Spleen (tissue), 11 donors: ENCODE measurements at regions not wholly inside any gene's neighbourhood (a gene's known extent, or its start where the extent isn't known, plus 50 kb on each side); places are given as distances from the start of the nearest gene placed in this dataset.
A peak's percentile ranks its signal among the peaks of the same experiment; 100 is the strongest.

Experiments used
- DNase-seq: peaks from one replicate; pipeline ENCODE4 v3.0.0-alpha.2; 2020
- H3K27ac ChIP-seq, 8 donors: fragments of 200-600 bp; sonication (generic) in 7 of 8; 1 replicate in 4 of 8; 2 replicates in 4 of 8; pipeline versions ENCODE4 v1.5.0 to v1.8.0; 2016 to 2021; ENCODE audit warnings: inconsistent platforms in 4 of 8, mild to moderate bottlenecking in 4 of 8, moderate library complexity in 1 of 8
- H3K27me3 ChIP-seq, 7 donors: fragments of 200-600 bp; sonication (generic) in 6 of 7; replicated peaks in 1 of 7; 1 replicate in 4 of 7; 2 replicates in 3 of 7; pipeline versions ENCODE4 v1.5.0 to v1.8.0; 2016 to 2021; ENCODE audit warnings: inconsistent platforms in 3 of 7, mild to moderate bottlenecking in 1 of 7
- H3K36me3 ChIP-seq, 6 donors: fragments of 200-600 bp; sonication (generic) in 5 of 6; 1 replicate in 4 of 6; 2 replicates in 2 of 6; pipeline versions ENCODE4 v1.5.0 to v1.8.0; 2016 to 2021; ENCODE audit warnings: inconsistent platforms in 2 of 6
- H3K4me1 ChIP-seq, 6 donors: fragments of 200-600 bp; sonication (generic) in 5 of 6; 1 replicate in 3 of 6; 2 replicates in 3 of 6; pipeline versions ENCODE4 v1.5.0 to v1.8.0; 2016 to 2021; ENCODE audit warnings: inconsistent platforms in 3 of 6
- H3K4me3 ChIP-seq, 8 donors: fragments of 200-600 bp; sonication (generic) in 7 of 8; 1 replicate in 4 of 8; 2 replicates in 4 of 8; pipeline versions ENCODE4 v1.5.0 to v1.8.0; 2016 to 2021; ENCODE audit warnings: inconsistent platforms in 4 of 8, mild to moderate bottlenecking in 4 of 8, moderate library complexity in 2 of 8
- H3K9me3 ChIP-seq, 8 donors: fragments of 200-600 bp; sonication (generic) in 7 of 8; 1 replicate in 4 of 8; 2 replicates in 4 of 8; pipeline versions ENCODE4 v1.5.0 to v1.8.0; 2016 to 2021; ENCODE audit warnings: inconsistent platforms in 4 of 8
- CTCF ChIP-seq, 11 experiments: fragments of 200-600 bp in 7 of 11; fragments of 450-650 bp in 4 of 11; sonication (generic) in 4 of 11; IDR thresholded peaks in 8 of 11; conservative IDR thresholded peaks in 3 of 11; 1 replicate in 7 of 11; 2 replicates in 4 of 11; pipeline versions ENCODE4 v1.4.0 to v1.8.0; 2016 to 2021; ENCODE audit warnings: antibody characterized with exemption in 11 of 11, inconsistent platforms in 4 of 11, mild to moderate bottlenecking in 1 of 11
- POLR2A ChIP-seq, 3 donors: fragments of 450-650 bp; IDR thresholded peaks; one replicate each; pipeline ENCODE4 v1.5.1; 2017; ENCODE audit warnings: antibody characterized with exemption in 3 of 3, mild to moderate bottlenecking in 1 of 3
- POLR2AphosphoS5 ChIP-seq, 3 donors: sonication (generic); formaldehyde crosslinking; IDR thresholded peaks; one replicate each; pipeline ENCODE4 v1.5.1; 2017; ENCODE audit warnings: antibody characterized with exemption in 3 of 3
- WGBS, 5 donors: extraction: QIAGEN DNeasy Blood & Tissue Kit in 3 of 5; methylation state at CpG; one replicate each; pipeline versions ENCODE4 v1.1.5 to v1.1.7; 2013 to 2018; 5-methylcytosine and 5-hydroxymethylcytosine counted together
- intact Hi-C: fragments of 100-400 bp; cut with DNase I; formaldehyde crosslinking; loops from one replicate; pipeline ENCODE4 v1.15.0; 2023; ENCODE audit warnings: low total_unique reads
- donor health status: healthy with polysubstance abuse.
- donor health status: DM: no; HTN: no; CAD: no; lungs with moderate emphysema.
- donor health status: DM: no; HTN: no; CAD: no.
- donor health status: Bipolar disorder and iron deficiency.
- donor health status: healthy.
- donor health status: DM: no; HTN: no; CAD: no.
- donor health status: DM: yes; HTN: yes; CAD: no.

GRCh38 chr20:50314678-50315335 lies 124.2 kb downstream of the CEBPB start:
- H3K27me3 ChIP-seq: peaks cover 0 to 31% (median 0%) of the 10 kb centered on the region in 7 donors
- peaks cover 0 to 27% (median 11%) of the 10 kb centered on the region in 6 donors for H3K4me1 ChIP-seq
- no peak overlapping the region for H3K4me3 ChIP-seq
- 81 to 94% (median 87%) methylated on average over 4 of the region's 4 CpGs for WGBS, 5 donors
- H3K9me3 ChIP-seq: no peaks in the 10 kb centered on the region
- peak overlapping the region in 2 of 8 donors; percentile 35 to 89 for H3K27ac ChIP-seq
- intact Hi-C loops: no loop called here
- H3K36me3 ChIP-seq: no peaks in the 10 kb centered on the region
- TF ChIP-seq CTCF (IDR thresholded peaks at IDR 0.05 in 8 of 11, conservative IDR thresholded peaks at IDR 0.05 in 3 of 11) (no peak), POLR2A (IDR thresholded peaks at IDR 0.05) (no peak), POLR2AphosphoS5 (IDR thresholded peaks at IDR 0.05) (no peak)
- DNase-seq: no peak

DNA sequence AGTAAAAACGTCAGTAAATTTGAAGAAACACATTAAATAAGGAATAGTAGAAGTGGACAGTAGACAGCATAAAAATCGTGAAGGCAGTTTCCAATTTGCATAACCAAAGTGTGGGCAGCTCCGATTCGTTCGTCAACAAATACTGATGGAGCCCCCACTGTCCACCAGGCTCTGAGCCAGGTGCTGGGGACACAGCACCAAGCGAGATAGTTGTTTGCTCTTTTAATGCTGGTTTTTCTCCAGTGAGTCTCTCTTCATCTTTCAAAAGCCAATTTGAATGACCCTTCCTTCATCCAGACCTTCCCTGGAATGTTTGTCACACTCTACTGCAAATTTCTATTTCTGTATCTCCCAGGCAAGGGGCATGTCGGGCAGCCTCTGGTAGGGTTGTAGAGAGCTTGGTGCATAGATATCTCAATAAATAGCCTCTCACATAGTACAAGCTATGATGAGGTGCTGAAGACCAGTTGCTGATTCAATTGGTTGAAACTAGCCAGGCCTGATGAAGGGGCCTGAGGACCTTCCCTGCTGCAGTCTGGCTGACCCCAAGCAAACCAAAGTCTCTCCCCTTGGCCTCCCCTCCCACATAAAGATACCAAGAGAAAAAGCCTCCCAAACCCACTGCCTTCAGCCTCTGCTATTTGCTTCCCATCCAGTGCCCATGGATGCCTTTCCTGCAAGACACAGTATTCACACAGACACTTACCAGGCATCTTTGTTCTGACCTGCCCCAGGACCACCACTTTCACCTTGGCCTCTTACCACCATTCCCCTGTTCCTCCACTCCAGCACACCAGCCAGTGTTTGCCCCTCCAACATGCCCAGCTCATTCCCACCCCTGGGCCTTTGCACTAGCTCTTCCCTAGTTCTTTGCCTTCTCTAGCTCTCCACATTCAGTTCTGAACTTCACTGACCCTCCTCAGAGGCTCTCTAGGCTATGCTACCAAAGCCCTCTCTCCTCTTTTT lies 125.2 kb downstream of the CEBPB start:
- no peak for TF ChIP-seq POLR2AphosphoS5 (IDR thresholded peaks at IDR 0.05)
- TF ChIP-seq POLR2A (IDR thresholded peaks at IDR 0.05): no peak
- no peak for TF ChIP-seq CTCF (IDR thresholded peaks at IDR 0.05 in 8 of 11, conservative IDR thresholded peaks at IDR 0.05 in 3 of 11)
- DNase-seq: peak; percentile 32
- H3K9me3 ChIP-seq: no peaks in the 10 kb centered on the region
- WGBS, 5 donors: 72 to 85% (median 77%) methylated on average over 7 of the region's 7 CpGs
- no peak overlapping the region for H3K4me3 ChIP-seq
- H3K27ac ChIP-seq: peak overlapping the region in 4 of 8 donors; percentile 35 to 82 (median 52)
- no peaks in the 10 kb centered on the region for H3K36me3 ChIP-seq
- H3K27me3 ChIP-seq: peaks cover 0 to 35% (median 0%) of the 10 kb centered on the region in 7 donors
- H3K4me1 ChIP-seq: peaks cover 0 to 26% (median 8%) of the 10 kb centered on the region in 6 donors
- intact Hi-C loops: no loop called here

DNA sequence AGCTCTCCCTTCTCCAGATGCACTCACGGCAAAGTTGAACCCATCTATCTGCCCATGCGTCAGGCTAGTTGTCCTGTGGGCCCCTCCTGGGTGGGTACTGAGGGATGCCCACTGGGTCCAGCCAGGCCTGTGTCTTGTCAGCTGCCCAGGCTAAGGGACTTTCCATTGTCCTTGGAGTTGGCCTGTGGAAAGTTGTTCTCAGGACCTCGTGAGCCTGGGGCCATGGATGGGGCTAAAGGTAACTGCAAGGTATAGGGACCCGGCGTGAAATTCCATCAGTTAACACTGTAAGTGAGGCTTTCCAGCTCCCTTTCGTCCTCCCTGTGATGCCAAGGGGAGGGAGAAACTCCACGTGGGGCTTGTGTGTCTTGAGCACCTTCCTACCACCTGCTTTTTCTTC lies 126.5 kb downstream of the CEBPB start:
- Histone ChIP-seq H3K27me3 (peaks cover 0 to 46% (median 0%) of the 10 kb centered on the region in 7 donors), H3K36me3 (no peaks in the 10 kb centered on the region), H3K27ac (peak overlapping the region in 4 of 8 donors; percentile 36 to 82 (median 48)), H3K4me1 (peaks cover 0 to 30% (median 8%) of the 10 kb centered on the region in 6 donors), H3K9me3 (no peaks in the 10 kb centered on the region), H3K4me3 (no peak overlapping the region)
- TF ChIP-seq CTCF (IDR thresholded peaks at IDR 0.05 in 8 of 11, conservative IDR thresholded peaks at IDR 0.05 in 3 of 11): no peak
- no peak for TF ChIP-seq POLR2A (IDR thresholded peaks at IDR 0.05)
- TF ChIP-seq POLR2AphosphoS5 (IDR thresholded peaks at IDR 0.05): no peak
- 84 to 90% (median 86%) methylated on average over 5 to 7 of the region's 7 CpGs for WGBS, 5 donors
- intact Hi-C loops: no loop called here
- peak; percentile 15 for DNase-seq

GRCh38 chr20:50317609-50318008 lies 127.0 kb downstream of the CEBPB start:
- Histone ChIP-seq H3K27me3 (peaks cover 0 to 45% (median 0%) of the 10 kb centered on the region in 7 donors), H3K4me1 (peaks cover 0 to 28% (median 8%) of the 10 kb centered on the region in 6 donors), H3K9me3 (no peaks in the 10 kb centered on the region), H3K36me3 (no peaks in the 10 kb centered on the region), H3K4me3 (no peak overlapping the region), H3K27ac (peak overlapping the region in 3 of 8 donors; percentile 42 to 82 (median 54))
- peak; percentile 56 for DNase-seq
- WGBS, 5 donors: 63 to 72% (median 66%) methylated on average over 7 of the region's 7 CpGs
- intact Hi-C loops: no loop called here
- TF ChIP-seq CTCF (IDR thresholded peaks at IDR 0.05 in 8 of 11, conservative IDR thresholded peaks at IDR 0.05 in 3 of 11): no peak
- no peak for TF ChIP-seq POLR2AphosphoS5 (IDR thresholded peaks at IDR 0.05)
- TF ChIP-seq POLR2A (IDR thresholded peaks at IDR 0.05): no peak
